Superior temporal gyrus (tissue), 1 donor: ENCODE measurements at regions not wholly inside any gene's neighbourhood (a gene's known extent, or its start where the extent isn't known, plus 50 kb on each side); places are given as distances from the start of the nearest gene placed in this dataset.
"Not testable (repeated sequence)": the region's sequence is repeated elsewhere in the genome, so short reads cannot be mapped to it uniquely, and the experiment has no call there.

ENCODE experiments used
- DNase-seq: peaks from one replicate; pipeline ENCODE4 v3.0.0-alpha.2; 2016; ENCODE audit errors: extremely low spot score

DNA sequence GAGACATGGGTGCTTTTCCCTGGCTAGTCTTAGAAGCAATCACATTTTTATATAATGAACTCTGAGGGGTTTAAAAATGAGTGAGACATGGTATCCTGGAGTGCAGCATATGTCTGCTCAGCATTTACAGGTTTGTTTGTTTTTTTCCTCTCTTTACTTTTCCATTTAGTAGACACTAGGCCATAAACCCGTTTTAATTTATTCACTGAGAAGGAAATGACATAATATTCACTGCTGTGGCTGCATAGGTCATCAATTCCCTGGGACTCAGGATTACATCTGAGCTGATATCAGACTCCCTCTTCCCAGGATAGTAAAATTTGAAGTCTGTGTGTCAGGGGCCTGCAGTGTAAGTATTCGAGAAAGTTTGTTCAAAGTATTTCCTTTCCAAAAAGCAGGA, 178.9 kb upstream of the SPRY1 start:
- no peak for DNase-seq

DNA sequence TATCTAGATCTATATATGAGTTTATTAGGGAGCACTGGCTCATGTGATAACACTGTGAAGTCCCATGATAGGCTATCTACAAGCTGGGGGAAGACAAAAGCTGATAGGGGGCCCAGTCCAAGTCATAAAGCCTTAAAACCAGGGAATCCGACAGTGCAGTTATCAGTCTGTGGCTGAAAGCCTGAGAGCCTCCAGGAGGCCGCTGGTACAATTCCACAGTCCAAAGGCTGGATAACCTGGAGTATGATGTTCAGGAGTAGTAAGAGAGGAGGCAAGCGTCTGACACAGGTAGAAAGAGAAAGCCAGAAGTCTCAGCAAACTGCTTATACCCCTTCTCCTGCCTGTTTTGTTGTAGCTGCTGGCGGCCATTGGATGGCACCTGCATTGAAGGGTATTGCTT, 177.6 kb upstream of the SPRY1 start:
- no peak for DNase-seq

DNA sequence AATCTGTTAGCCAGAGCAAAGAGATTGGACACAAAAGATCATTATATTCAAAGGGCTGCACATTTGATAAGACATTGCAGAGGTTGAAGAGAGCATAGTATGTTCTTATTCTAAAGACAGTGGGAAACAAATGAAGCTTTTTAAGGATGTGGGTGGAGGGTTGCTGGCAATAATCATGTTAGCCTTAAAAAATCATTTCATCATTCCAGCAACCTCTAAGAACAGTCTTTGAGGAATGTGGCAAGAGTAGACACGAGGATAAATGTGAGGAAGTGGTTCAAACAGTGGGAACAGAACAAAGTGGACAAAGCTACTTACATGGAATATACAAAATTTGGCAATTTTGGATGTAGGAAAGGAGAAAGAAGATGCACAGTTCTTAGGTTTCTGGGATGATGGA, 167.3 kb upstream of the SPRY1 start:
- DNase-seq: no peak

DNA sequence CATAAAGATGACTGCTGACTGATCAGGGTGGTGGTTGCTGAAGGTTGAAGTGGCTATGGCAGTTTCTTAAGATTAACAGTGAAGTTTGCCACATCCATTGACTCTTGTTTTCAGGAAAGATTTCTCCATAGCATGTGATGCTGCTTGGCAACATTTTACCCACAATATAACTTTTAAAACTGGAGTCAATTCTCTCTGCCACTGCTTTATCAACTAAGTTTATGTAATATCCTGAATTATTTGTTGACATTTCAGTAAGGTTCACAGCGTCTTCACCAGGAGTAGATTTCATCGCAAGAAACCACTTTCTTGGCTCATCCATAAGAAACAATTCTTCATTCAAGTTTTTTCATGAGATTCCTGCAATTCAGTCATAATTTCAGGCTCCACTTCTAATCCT, 166.5 kb upstream of the SPRY1 start:
- DNase-seq: no peak

DNA sequence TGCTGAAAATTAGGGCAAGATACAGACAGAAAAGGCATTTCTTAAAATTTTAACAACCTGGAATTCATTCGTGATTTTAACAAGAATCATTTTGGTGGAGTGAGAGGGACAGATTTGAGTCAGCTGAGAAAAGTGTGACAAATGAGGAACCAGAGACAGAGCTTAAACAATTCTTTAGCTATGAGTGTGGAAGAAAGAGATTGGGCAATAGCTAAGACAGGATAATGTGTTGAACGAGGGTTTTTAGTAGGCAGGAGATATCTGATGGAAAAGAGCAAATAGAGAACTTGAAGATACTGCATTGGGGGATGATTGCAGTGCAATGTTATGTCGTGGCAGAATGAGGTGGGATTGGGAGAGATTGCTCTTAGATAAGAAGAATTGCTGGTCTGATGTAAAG, 164.2 kb upstream of the SPRY1 start:
- no peak for DNase-seq

DNA sequence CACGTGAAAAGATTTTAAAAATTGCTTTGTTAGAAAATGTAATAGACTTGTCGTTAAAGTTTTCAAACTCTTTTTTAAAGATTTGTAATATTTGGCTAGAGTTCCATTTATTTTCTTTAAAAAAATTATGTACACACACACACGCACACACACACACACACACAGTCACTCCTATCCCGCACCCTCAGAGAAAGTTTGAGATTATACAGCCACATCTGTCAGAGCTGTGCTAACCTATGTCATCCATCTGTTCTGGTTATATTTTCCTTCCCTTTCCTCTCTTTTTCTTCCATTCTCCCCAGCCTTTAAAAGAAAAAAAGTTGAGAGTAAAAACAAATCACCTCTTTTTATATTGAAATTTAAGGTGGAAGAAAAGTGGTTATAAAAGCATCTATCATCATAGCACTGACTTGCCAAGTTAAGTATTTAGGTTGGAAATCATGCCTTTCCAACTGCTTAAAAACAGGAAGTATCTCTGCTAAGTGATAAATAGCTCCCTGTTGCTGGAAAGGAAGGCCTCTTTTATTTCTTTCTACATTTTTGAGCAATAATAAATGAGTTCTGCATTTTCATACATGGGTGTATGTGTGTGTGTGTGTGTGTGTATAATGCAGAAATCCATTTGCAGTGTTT, 163.3 kb upstream of the SPRY1 start:
- DNase-seq: no peak

DNA sequence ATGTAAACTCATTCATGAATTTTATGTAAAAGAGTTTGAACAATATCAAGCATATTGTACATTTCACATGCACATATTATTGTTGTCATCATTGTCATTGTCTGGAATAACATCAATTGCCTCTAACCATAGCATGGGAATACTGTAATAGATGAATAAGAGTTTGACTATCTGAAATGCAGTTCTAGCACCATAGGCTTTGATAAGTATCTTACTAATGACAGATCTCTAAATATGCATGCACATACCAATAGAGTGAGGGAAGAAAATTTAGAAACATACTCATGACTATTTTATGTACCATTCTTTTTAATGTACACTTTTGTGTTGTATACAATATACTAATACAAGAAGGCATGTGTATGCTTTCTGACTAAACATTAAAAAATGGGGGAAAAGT, 161.6 kb upstream of the SPRY1 start:
- DNase-seq: no peak

DNA sequence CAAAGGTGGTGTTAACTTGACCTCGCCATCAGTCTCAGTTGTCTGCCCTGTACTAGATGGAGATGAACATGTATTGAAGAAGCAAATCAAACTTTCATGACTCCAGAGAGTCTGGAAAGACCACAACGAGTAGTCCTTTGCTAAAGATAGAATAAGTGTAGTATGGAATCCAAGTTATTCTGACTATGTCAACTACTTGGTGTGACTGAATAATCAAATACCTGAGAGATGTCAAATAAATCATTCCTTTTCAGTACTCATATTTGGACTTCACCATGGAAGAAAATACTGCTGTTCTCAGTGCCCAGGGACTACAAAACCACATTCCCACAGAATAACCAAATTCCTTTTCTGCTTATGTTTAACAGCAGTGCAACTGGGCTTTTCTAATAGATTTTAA, 161.2 kb upstream of the SPRY1 start:
- no peak for DNase-seq

DNA sequence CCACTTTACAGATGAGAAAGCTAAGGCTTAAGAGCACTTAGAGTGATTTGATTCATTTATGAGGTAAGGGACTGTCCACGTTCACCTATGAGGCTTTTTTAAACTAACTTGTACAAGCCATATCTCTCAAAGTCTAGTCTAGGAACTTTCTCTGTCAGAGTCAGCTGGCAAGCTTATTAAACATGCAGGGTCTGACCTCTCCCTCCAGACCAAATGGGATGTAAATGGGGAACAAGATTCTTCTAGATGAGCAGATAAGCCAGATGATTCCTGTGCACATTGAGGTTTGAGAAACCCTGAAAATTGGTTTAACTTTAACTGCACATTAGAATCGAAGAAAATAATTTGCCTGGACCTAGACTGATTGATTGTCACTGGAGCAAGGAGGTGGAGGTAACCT, 160.0 kb upstream of the SPRY1 start:
- no peak for DNase-seq

DNA sequence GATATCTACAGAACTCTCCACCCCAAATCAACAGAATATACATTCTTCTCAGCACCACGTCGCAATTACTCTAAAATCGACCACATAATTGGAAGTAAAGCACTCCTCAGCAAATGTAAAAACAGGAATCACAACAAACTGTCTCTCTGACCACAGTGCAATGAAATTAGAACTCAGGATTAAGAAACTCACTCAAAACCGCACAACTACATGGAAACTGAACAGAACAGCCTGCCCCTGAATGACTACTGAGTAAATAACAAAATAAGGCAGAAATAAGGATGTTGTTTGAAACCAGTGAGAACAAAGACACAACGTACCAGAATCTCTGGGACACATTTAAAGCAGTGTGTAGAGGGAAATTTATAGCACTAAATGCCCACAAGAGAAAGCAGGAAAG, 156.3 kb upstream of the SPRY1 start:
- DNase-seq: not testable (repeated sequence)

DNA sequence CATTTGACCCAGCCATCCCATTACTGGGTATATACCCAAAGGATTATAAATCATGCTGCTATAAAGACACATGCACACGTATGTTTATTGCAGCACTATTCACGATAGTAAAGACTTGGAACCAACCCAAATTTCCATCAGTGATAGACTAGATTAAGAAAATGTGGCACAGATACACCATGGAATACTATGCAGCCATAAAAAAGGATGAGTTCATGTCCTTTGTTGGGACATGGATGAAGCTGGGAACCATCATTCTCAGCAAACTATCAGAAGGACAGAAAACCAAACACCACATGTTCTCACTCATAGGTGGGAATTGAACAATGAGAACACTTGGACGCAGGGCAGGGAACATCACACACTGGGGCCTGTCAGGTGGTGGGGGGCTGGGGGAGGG, 153.4 kb upstream of the SPRY1 start:
- not testable (repeated sequence) for DNase-seq

DNA sequence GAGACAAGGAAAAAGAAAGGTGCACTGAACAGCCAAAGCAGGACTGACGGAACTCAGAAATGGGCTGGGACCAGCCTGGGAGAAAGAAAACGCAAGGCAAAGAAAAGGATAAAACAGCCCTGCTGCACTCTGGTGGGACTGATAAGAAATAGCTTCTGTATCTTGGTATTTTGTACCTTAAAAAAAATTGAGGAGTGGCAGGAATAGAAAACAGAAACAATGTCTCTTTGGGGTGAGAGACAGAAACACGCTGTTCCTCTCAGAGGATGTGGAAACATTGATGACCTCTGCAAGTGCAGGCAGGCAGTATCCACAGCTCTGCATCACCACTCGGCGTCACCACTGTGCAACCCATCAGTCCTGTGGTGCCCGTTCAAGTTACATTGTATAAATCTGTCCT, 152.5 kb upstream of the SPRY1 start:
- DNase-seq: no peak

DNA sequence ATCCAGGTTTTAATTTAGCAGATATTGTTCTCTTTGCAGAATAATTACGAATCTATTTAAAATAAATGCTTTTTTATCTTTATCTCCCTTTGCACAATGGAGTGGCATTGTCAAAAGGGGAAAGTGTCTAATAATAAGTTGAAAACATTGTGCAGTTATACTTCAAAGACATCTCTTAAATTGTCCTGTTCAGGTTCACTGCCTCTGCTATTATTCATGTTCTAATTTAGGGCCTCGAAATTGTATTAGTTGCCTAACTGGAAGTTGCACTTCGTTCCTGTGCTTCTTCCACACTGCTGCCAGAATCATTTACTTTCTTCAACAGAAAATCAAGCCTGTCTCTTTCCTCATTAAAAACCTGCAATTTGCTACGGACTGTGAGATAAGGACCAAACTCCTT, 150.5 kb upstream of the SPRY1 start:
- DNase-seq: no peak

DNA sequence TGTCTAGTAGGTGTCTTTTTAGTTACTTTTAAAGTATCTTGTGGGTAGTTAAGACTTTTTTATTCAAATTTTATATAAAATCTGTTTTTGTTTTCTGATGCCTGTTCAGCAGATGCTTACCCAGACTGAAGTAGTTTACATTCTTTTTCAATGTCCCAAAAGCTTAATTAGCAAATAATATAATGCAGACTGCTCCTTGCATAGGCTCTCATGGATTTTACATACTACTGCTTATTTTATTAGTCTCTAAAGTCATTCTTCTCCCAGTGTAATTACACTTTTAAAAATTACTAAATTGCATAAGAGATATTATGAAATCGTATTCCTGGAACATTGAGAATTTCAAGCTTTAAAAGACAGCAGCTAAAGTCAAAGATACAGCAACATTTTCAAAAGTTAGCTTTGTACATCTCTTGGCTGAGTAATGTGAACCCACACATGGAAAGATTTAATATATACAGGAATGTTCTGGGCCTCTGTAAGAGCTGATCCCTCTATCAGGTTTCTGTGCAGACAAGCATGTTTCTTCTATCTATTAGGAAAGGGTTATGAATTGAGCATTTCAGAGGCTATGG, 148.4 kb upstream of the SPRY1 start:
- no peak for DNase-seq

DNA sequence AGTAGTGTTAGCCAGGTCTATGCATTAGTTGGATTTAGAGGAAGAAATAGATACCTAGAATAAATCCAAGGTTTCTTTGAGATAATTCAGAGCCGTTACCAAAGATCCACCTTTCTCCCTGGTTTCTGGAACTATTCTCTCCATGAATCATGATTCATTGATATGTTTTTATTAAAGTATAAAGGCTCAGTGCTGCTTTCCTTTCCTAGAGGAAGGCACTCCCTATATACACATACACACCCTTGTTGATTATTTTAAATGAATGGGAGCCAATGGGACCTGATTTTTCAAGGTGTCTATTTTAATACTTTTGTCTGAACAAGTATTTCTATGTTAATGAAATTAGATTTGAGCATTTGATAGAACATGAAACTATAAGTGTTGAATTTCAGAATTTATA, 146.8 kb upstream of the SPRY1 start:
- no peak for DNase-seq

DNA sequence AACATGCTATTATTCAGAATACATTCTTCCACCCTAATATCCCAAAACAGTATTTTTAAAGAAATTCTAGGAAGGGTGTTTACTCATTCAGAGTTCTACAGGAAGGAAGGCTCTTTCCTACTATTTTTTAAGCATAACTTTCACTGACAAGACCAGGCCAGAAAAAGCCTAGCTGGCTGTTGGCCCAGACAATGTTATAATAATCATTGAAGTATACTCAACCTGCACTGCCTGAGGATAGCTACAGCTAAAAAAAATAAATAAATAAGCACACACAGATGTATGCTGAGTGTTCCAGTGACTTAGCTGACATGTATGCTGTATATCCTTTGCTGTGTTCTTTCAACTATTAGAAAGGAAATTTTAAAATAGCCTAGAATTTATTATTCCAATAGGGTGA, 145.8 kb upstream of the SPRY1 start:
- DNase-seq: no peak

DNA sequence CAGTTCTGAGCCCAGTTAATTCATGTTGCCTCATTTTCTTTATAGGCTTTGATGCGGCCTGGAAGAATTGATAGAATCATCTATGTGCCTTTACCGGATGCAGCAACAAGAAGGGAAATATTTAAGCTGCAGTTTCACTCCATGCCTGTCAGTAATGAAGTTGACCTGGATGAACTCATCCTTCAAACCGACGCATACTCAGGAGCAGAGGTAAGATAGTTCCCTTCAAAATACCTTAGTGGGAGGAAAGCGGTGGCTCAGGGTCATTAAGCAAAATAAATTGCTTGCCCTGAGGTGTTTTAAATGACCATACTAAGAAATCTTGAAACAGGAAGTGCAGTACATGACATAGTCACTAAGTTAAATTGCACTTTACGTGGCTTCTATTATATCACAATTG, 140.6 kb upstream of the SPRY1 start:
- DNase-seq: no peak

DNA sequence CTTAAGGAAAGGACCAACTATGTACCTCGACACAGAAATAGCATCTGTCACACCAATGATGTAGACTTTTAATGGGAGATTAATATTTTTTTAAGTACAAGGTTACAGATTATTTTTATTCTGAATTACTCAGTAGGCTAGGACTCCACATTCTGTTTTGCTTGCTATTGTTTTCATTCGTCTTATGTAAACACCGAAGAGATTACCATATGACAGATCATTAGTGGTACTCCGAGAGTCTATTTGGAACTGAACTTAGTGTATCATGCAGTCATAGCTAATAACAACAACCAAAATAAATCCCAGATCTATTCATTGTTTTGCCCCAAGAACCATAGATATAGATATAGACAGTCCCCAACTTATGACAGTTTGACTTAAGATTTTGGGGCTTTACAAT, 139.7 kb upstream of the SPRY1 start:
- DNase-seq: no peak

DNA sequence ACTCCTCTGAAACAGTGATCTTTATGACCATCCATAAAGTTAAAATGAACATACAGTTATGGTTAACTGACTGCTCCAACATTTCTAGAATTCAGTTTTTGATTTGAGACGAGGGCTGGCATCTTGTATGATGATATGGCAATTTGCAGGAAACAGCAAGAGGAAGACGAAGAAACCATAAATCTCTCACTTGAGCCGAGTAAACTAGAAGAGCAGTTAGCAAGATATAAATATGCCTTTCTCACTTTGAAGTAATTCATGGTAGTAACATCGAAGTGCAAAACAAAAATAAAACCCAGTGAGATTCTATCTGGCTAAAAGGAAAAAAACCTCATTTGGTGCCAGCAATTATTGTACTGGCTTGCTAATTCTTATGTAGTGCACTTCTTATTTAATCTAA, 139.0 kb upstream of the SPRY1 start:
- no peak for DNase-seq

DNA sequence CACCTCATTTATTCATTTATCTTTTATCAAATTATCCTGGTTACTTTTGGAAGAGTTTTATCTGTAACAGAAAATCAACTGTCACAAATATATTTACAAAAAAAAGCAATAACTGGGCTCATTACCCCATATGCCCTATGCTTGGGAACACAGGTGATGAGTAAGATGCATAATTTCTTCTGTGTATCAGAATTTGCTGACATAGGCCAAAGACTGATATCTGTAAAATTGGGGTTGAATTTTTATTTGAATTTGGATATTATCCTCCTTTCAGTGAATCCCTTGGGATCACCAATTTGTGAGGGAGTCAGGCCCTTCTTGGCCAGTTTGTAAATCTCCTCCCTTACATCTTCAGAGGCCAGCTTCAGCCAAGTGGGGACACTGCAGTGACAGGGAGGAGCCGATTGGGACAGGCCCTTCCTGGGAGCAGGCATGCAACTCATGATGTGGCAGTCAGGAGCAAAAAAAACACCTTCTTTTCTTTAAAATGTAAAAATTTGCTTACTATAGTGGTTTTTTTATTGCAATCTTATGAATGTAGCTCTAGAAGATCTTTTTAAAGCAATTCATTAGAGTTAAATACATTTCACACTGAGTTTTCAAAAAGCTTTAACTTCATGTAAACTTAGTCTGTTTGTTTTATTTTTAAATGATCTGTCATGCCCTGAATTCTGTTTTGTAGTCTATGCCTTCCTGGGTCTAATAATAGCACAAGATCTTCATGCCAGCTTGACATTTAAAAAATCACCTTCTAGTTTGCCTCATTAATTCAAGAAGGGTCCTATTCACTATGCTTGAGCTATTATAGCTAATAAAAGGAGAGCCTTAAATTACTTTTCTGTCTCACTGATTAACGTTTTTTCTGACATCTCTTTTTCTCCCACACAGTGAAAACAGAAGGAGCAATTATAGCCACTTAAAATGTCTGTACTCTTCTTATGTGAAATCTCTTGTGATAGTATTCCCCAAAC, 136.6 kb upstream of the SPRY1 start:
- DNase-seq: no peak

DNA sequence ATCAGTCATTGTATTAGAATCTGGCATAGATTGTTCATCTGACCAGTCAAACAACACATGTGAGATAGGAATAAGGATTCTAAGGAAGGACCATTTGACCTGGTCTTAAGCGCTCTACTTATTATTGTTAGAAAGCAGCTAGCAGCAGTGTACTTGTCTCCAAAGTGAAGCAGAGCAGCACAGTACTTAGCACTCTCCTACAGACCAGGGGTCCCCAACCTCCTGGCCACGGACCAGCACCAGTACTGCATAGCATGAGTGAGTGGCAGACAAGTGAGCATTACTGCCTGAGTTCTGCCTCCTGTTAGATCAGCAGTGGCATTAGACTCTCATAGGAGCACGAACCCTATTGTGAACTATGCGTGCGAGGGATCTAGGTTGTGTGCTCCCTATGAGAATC, 135.9 kb upstream of the SPRY1 start:
- DNase-seq: no peak

DNA sequence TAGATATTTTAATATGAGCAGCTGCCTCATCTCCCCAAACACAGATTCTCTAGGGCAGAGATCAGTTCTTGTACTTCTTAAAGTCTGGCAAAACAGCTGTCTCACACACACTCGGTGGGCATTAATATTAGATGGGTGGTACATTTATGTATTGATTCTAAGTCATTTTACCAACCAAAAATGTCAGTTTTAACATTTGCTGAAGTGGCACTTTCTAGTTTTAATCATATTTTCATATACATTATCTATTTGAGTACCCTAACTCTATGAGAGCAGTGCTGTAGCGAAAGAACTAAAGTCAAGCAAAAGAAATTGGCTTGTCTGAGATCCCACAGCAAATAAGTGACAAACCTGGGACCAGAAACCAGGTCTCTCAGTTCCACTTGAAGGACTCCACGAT, 134.5 kb upstream of the SPRY1 start:
- no peak for DNase-seq

DNA sequence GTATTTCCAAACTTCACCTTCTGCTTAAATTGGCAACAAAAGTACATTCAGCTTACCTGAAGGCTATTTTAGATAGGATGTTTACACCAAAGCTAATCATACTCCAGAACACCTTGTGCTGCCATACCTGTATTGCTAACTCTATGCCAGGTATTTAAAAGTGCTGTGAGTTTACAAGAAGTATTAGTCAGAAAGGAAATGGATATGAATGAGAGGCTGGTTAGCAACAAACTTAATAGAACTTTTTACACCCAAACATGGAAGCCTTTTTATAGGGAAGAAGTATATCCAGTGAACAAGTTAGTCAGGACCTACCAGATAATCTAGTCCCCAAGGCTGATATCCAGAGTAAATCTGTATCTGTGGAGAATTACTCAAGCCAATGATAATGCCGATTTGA, 131.2 kb upstream of the SPRY1 start:
- no peak for DNase-seq
